ENCODE measurements at regions not wholly inside any gene's neighbourhood (a gene's known extent, or its start where the extent isn't known, plus 50 kb on each side); places are given as distances from the start of the nearest gene placed in this dataset.

- Histone ChIP-seq H3K79me2 (ENCODE audit: insufficient read depth, low read length) (no peaks in the 10 kb centered on the region), H2BK12ac (ENCODE audit: insufficient read length, low read depth, low read length) (no peak overlapping the region), H2BK15ac (ENCODE audit: low read depth, low read length) (no peak overlapping the region), H3K4me2 (ENCODE audit: insufficient read depth, insufficient read length, low read length) (no peak overlapping the region), H3K23ac (ENCODE audit: insufficient read length, low read depth, low read length) (no peak overlapping the region), H3K79me1 (ENCODE audit: insufficient read depth, low read depth, low read length, poor library complexity, severe bottlenecking) (no peaks in the 10 kb centered on the region), H3K27ac (ENCODE audit: insufficient read length, low read depth, low read length) (no peak overlapping the region), H4K20me1 (ENCODE audit: control insufficient read depth, insufficient read depth, insufficient read length) (no peaks in the 10 kb centered on the region), H3K9me3 (ENCODE audit: control insufficient read depth, low read depth, low read length) (no peaks in the 10 kb centered on the region), H4K91ac (ENCODE audit: insufficient read length, low read depth, low read length) (no peak overlapping the region), H2AK5ac (ENCODE audit: insufficient read length, low read length) (no peak overlapping the region), H3K4ac (ENCODE audit: low read depth, low read length) (no peak overlapping the region), H3K9ac (ENCODE audit: extremely low read depth, insufficient read length, low read length) (no peak overlapping the region), H3K23me2 (ENCODE audit: insufficient read length, low read depth, low read length, poor library complexity, severe bottlenecking) (no peaks in the 10 kb centered on the region), H3K56ac (ENCODE audit: insufficient read length, low read depth, low read length) (no peak overlapping the region), H4K8ac (replicated peaks; ENCODE audit: insufficient read length, low read depth, low read length) (no peak overlapping the region), H2AFZ (ENCODE audit: low read length) (no peak overlapping the region), H3K18ac (ENCODE audit: insufficient read length, low read depth, low read length) (no peak overlapping the region), H4K5ac (ENCODE audit: insufficient read length, low read depth, low read length) (no peak overlapping the region), H2BK5ac (ENCODE audit: insufficient read length, low read length) (no peak overlapping the region), H3K4me1 (ENCODE audit: insufficient read depth, low read length) (no peaks in the 10 kb centered on the region), H3T11ph (ENCODE audit: low read length) (no peak overlapping the region), H3K14ac (ENCODE audit: insufficient read depth, low read length) (no peak overlapping the region), H3K27me3 (ENCODE audit: insufficient read depth, low read length) (no peaks in the 10 kb centered on the region), H2BK120ac (ENCODE audit: low read depth, low read length, poor library complexity, severe bottlenecking) (no peak overlapping the region), H2BK20ac (ENCODE audit: low read depth, low read length, poor library complexity, severe bottlenecking) (no peak overlapping the region)
- Mint-ChIP-seq H3K9me3 (no peaks in the 10 kb centered on the region; a peak in 1 of 5 replicates), H3K4me3 (no peak overlapping the region), H3K27ac (no peak overlapping the region), H3K27me3 (ENCODE audit: low read depth) (no peaks in the 10 kb centered on the region), H3K36me3 (ENCODE audit: insufficient read depth in 1 of 3, low read depth in 3 of 3) (no peaks in the 10 kb centered on the region), H3K4me1 (no peaks in the 10 kb centered on the region)
- no CpG with 5 or more reads among the region's 1 CpG for WGBS (ENCODE audit: extremely low coverage, insufficient read length, low lambda C conversion rate)
- DNase-seq: no peak
- TF ChIP-seq CTCF (conservative IDR thresholded peaks at IDR 0.05): no peak
Observed at GRCh38 chr4:35604724-35605123, 639.6 kb downstream of the ARAP2 start.

All from H9 (cell line).